GM18511 (cell line): ENCODE measurements at regions not wholly inside any gene's neighbourhood (a gene's known extent, or its start where the extent isn't known, plus 50 kb on each side); places are given as distances from the start of the nearest gene placed in this dataset.

ENCODE experiments used
- ATAC-seq: cut with Tn5 transposase; IDR thresholded peaks from one replicate; pipeline ENCODE4 v1.9.1; 2021; ENCODE audit warnings: mild to moderate bottlenecking, moderate library complexity; ENCODE audit not compliant: unreplicated experiment

DNA sequence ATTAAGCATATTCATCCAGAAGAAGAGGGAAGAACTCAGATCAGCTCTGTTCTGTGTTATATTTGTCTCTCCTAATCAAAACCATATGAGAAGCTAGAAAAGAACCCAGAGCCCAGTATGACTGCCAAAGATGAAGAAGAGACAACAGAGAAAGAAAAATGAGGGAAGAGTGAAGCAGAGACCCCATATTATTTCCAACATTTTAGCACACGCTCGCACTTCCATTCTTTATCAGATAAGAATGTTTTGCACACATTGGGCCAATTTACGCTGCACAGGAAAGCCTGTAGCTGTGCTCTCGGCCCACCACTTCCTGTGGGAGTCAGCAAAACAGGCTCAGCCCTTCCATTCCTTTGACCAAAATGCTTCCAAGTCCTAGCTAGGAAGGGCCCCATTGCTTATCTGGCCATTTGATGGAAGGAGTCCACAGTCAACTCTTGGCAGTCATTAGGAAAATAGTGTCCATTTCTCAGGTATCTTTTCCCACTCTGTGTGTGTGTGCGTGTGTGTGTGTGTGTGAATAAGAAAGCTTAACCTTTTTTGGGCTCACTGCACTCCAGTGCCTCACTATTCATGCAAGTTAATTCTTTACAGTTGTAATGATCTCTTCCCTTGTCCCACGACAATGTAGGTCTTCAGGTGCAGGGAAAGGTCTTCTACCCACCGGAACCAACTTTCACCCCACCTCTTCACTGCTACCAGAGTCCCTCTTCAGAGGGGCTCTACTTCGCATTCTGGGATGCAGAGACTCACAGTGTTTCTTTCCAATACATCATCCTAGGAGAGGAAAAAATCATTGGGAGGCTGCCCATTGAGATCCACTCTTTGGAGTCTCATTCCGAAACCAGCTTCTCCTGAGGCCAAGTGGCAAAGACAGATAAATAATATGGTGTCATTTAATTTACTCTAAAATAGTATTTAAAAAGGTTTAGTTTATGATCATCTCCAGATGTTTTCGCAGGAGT is 237.5 kb downstream of the COG6 start:
- ATAC-seq = no peak

- no peak for ATAC-seq
These were observed 238.3 kb downstream of the COG6 start for GRCh38 chr13:39893808-39894207.

GRCh38 chr13:39894586-39894985 is 239.1 kb downstream of the COG6 start:
- ATAC-seq = no peak

DNA sequence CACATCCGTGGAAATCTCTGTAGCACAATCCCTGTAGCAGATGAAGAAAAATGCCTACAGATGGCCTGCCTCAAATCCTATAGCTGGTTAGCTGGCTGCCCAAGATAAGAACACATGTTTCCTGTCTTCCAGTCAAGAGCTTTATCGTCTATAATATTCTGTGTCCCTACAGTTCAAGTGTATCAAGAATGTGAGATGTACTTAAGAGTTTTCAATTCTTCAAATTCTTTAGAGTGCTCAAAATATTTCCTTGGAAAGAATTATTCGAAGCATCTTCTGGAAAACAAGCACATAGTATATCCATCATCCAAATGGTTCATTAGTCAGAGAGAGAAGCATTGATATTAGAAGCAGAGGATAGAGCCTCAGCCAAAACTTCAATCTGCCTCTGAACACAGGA is 239.8 kb downstream of the COG6 start:
- ATAC-seq = no peak

DNA sequence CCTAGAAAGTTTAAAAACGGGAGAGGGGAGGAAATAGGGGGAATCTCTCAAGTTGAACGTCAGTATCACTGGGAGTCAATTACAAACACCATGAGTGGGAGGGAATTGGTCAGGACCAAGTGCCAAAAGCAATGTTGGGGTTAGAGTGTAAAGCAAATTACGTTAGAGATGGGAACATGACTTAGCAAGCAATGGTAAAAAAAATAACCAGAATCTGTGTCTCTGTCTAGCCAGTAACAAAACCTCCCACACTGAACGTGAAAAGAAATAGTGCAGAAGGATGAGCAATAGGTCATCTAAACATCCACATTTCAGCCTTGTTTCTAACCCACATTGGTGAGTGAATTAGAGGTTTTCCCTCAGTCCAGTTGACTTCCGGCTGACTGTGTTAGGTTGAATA is 242.2 kb downstream of the COG6 start:
- ATAC-seq = no peak

GRCh38 chr13:39900106-39900750 is 244.8 kb downstream of the COG6 start:
- no peak for ATAC-seq

DNA sequence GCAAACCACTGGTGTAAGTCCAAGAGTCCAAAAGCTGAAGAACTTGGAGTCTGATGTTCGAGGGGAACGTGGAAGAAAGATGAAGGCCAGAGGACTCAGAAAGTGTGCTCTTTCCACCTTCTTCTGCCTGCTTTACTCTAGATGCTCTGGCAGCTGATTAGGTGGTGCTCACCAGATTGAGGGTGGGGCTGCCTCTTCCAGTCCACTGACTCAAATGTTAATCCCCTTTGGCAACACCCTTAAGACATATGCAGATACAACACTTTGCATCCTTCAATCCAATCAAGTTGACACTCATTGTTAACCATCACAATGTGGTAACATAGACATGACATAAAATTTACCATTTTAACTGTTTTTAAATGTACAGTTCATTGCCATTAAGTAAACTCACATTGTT is 249.5 kb downstream of the COG6 start:
- no peak for ATAC-seq

- ATAC-seq = no peak
These were observed 254.2 kb downstream of the COG6 start for GRCh38 chr13:39909634-39910033.

DNA sequence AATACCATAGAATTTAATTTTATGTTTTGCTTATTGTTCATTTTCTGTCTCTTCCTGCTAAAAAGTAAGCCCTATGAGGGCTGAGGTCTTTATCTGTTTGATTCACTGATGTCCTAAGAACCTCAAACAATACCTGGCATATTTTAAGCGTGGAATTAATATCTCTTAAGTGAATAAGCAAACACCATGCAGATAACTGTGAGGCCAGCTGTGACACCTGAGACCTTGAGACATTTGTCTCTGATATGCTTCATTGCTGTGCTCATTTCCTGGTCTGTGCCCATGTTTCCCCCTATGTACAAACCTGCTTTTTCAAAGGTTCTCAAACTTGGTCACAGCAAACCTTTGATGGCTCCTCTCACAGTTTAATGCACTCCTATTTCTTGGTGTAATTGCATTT is 254.6 kb downstream of the COG6 start:
- no peak for ATAC-seq

- ATAC-seq = no peak
These were observed 255.4 kb downstream of the COG6 start for GRCh38 chr13:39910833-39911232.

GRCh38 chr13:39913339-39913738 is 257.9 kb downstream of the COG6 start:
- no peak for ATAC-seq

DNA sequence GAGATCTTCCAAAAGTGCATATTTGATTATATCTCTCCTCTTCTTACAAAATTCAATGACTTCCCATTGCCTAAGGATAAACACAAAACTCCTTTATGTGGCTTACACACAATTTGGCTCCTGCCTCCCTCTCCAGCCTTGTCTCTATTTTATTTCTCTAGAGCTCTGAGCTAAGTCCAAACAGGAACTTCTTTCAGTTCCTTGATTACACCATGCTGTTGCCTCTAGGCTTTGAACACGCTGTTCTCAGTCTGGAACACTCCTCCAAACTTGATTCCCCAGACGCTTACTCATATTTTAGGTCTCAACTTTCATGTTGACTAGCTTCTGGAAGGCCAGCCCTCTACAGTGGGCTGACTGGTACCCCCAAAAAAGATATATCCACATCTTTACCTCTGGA is 258.5 kb downstream of the COG6 start:
- ATAC-seq = no peak

DNA sequence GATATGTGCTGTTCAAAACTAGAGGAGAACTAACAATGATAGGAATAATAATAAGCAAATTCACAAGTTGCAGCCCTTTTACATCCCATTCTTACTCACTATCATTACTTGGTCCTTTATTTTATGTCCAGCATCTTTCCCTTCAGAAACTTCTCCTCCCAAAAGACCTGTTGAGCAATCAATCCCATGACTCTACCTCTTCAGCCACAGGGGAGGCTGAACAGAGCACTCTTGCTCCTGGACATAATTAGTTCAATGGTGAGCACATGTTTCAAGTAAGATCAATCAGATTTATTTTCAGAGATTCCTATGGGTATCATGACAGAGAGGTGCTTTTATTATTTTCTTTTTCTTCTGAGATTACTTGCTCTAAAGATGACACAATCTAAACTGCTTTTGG is 260.0 kb downstream of the COG6 start:
- ATAC-seq = no peak

GRCh38 chr13:39916330-39916729 is 260.9 kb downstream of the COG6 start:
- no peak for ATAC-seq

- no peak for ATAC-seq
These were observed 263.3 kb downstream of the COG6 start for GRCh38 chr13:39918620-39919236.

DNA sequence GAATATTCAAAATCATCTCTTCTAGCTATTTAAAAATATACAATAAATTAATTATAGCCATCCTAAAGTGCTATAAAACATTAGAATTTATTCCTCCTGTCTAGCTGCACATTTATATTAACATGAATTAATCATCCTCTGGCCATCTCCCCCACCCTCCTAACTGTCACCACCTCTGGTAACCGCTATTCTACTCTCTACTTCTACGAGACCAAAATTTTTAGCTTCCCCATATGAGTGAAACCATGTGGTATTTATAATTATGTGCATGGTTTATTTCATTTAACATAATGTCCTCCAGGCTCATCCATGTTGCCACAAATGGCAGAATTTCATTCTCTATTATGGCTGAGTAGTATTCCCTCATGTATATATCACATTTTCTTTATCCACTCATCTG is 265.2 kb downstream of the COG6 start:
- no peak for ATAC-seq

GRCh38 chr13:39926345-39926744 is 270.9 kb downstream of the COG6 start:
- ATAC-seq = no peak

- ATAC-seq = no peak
These were observed 272.8 kb downstream of the COG6 start for GRCh38 chr13:39928261-39928660.

- ATAC-seq = no peak
These were observed 274.1 kb downstream of the COG6 start for GRCh38 chr13:39929583-39929982.

GRCh38 chr13:39930060-39930459 is 274.6 kb downstream of the COG6 start:
- ATAC-seq = no peak

GRCh38 chr13:39930544-39931444 is 275.3 kb downstream of the COG6 start:
- ATAC-seq = peak; percentile 55
